HG03354 (cell line): ENCODE measurements at regions not wholly inside any gene's neighbourhood (a gene's known extent, or its start where the extent isn't known, plus 50 kb on each side); places are given as distances from the start of the nearest gene placed in this dataset.
"Not testable (repeated sequence)": the region's sequence is repeated elsewhere in the genome, so short reads cannot be mapped to it uniquely, and the experiment has no call there.

ENCODE experiments used
- ATAC-seq: cut with Tn5 transposase; IDR thresholded peaks from one replicate; pipeline ENCODE4 v1.9.1; 2021; ENCODE audit warnings: mild to moderate bottlenecking; ENCODE audit not compliant: unreplicated experiment, poor library complexity, severe bottlenecking

DNA sequence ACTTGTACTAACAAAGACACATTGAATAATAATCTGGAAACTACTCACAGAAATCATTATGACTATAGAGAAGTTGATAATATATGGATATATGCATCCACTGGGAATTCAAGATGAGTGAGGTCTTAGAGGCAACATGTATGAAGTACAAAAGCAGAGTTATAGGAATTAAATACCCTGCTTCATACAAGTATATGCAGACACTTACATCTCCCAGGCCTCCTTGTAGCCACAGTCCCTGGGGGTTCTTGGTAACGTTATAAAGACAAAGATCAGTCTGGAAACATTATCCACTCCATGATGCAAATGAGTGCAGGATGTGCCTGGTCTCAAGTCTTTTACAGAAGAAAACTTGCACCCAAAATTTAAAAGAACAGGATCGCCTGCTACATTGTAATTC, 92.4 kb upstream of the ANXA1 start:
- no peak for ATAC-seq

DNA sequence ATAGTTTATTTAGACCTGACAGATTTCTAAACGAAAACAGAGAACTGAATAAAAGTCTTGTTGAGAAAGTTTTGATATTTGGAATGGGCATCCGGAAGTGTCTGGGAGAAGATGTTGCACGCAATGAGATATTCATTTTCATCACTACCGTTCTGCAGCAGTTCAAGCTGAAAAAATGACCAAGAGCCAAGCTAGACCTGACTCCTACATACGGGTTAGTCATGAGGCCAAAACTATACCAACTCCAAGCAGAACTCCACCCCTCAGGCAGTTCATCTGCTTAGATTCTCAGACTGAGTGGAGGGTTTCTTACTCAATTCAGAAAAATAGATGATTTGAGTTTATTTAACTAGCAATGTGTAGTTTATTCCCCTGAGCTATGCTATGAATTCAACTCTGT, 95.4 kb upstream of the ANXA1 start:
- ATAC-seq, result no peak

DNA sequence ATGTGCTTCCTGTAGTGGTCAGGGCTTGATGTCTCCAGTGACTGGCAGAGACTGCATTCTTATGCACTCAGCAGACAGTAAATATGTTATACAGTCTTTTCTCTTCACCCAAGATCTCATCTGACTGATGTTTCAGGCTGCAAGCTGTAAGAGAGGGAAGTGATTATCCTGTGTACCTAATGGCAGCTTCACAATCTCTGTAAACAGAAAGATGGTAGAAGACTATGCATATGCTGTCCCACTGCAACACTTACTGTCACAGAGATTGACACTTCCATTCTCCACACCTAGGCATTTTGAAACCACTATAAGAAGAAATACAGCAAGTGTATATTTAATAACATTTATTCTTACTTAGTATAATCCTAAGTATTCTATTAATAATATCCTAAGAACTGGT, 97.6 kb upstream of the ANXA1 start:
- ATAC-seq, result no peak

DNA sequence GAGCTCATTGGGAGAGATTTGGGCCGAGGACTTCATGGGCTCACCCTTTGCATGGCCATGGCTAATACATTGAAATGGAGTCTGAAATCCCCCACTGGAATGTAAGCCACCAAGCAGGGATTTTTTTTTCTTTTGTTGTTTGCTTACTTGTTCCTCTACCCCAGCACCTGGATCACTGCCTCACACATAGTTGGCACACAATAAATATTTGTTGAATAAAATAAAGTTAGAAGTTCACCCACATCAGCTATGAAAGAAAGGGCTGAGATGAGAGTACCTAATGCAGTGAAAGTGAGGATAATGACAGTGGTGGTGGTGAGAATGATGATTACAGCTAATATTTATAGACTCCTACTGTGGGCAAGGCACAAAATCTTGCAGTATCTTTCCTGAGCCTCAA, 98.1 kb upstream of the ANXA1 start:
- no peak for ATAC-seq

DNA sequence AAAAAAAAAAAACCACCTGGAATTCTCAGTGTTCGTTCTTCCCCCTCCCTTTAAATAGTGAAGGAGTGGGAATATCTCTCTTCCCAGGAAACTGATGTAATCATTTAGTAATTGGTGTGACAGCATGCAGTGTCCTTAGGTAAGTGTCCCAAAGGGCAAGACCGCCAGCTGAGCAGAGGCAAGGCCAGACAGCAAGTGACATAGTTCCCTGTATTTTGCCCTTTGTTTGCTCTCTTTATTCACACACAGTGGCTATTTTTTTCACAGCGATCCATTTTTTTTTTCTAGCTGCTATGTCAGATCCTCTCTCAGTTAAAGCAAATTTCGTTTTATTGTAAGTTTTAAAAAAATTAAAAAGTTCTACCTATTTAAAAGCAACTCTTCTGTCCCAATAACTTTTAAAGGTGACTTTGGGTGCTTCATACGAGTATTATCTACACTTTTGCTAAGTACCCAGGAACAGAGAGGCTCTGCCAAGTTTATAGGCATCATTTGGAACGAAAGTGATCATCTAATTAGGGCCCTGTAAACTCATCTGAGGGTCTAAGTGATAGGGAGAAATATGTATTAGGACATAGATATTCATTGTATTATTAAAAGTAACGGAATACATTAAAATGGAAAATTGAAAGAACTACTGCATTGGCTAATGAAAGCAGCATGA, 98.2 kb upstream of the ALDH1A1 start:
- ATAC-seq, result no peak

DNA sequence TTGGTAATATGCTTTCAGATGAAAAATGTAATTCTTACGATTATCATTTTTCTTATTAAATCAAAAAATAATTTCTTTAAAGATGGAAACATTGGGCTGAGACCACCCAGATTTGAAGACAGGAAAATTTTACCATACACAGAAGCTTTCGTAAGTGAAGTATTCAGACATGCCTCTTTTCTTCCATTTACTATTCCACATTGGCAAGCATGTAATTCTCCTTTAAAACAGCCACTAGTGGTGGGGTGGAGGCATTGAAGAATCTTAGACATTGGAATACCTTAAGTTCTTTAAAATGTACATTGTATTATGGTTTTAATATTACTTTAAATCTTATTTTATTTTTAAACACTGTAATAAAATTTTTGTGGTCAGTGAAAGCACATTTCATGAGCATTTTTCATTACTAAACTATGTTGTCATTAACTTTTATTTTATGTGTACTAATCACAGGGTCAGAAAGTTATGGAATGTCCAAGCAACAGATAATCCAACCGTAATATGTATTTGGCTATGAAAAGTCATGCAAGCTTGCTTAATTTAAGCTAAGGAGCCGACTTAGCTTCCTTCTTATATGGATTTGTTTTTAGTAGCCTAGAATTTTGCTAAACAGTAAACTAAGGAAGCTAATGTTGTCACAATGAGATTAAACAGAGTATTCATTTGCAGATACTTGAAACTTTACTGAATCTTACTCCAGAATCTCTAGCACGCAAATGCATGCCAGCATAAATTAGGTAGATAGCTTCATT, 97.4 kb upstream of the ALDH1A1 start:
- no peak for ATAC-seq

DNA sequence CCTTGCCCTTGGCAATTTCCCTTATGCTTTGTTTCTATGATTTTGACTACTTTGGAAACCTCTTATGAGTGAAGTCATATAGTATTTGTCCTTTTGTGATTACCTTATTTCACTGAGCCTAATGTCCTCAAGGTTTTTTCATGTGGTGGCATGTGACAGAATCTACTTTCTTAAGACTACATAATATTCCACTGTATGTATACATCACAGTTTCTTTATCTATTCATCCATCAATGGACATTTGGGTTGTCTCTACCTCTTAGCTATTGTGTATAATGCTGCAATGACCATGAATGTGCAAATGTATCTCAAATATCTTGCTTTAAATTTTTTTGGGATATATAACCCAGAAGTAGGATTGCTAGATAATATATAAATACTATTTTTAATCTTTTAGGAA, 96.4 kb upstream of the ALDH1A1 start:
- ATAC-seq, result no peak

DNA sequence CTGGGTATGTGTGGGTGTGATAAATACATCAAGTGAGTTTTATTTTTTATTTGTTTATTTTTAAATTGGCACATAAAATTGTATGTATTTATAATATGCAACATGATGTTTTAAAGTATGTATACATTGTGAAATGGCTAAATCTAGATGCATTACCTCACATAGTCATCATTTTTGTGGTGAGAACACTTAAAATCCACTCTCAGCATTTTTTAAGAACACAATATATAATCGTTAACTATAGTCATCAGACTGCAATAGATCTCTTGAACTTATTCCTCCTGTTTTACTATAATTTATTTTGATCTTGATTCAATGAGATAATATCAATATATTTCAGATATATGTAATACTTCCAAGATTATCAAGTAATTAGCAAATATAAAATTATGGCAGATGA, 93.9 kb upstream of the ALDH1A1 start:
- no peak for ATAC-seq

DNA sequence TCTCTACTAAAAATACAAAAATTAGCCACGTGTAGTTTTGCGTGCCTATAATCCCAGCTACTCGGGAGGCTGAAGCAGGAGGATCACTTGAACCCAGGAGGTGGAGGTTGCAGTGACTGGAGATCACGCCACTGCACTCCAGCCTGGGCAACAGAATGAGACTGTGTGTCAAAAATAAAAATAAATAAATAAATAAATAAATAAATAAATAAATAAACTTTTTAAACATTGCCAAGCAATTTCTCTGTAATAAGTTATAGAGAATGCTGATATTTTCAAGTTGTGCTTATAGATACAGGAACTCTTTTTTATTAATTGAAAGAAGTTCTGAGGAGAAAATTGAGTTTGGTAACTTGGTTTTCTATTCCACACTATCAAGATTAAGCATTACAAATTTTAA, 91.9 kb upstream of the ALDH1A1 start:
- not testable (repeated sequence) for ATAC-seq

DNA sequence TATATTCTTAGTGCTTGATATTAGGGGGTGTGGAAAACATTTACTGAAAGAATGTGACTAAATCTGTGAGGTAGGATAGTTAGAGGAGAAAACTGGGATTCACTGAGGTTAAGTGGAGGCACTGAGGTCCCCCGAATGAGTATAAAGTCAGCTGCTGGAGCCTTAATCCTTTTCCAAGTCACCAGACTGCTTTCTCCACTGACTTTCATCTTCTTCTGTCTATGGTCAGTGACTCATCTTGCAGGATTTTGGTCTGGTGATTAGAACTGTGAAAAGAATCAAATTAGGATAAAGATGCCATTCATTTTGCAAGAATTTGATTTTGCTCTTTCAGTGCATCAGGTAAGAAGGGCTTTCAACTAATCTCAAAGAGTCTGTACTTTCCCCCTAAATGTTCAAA, 89.3 kb upstream of the ALDH1A1 start:
- ATAC-seq, result no peak

DNA sequence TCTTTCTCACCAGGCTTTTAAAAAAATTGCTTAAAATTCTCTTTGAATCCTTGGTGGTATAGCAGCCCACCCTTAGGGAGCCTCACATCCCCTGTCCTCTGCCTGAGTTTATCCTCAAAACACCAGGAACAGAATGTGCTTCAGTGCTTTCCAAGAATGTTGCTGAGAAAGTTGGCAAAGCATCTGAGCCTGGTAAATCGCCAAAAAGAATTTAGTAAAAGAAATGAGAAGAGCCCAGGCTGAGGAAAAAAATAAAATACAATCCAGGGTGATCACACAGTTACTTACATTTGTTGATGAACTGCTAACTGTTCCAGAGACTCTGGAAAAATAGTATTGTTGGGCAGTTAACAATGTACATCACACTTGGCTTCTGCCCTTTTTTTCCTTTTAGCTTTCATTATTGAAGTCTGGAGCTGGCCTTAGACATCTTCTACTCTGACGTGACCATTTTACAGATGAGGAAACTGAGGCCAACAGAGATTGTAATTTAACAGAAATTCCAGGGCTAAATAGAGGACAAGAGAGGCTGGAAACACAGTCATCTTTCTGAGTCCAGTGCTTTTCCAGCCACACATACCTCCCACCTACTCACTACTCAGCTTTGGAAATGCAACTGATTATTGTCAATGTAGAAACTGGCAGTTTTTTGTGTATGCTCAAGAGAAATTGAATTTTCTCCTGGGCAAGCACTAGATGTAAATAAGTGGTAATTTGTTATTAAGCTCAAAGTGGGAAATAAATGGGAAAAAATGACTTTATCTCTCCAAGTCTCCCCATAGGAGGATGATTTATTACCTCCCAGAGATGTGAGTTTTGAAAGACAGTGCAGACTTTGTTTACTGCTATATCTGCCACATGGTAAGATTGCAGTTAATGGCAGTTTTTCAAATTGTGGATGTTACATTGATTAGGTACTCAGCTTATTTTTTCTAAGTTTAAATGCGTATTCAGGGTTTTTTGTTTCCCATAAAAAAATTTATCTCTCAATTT, 86.7 kb upstream of the ALDH1A1 start:
- no peak for ATAC-seq

DNA sequence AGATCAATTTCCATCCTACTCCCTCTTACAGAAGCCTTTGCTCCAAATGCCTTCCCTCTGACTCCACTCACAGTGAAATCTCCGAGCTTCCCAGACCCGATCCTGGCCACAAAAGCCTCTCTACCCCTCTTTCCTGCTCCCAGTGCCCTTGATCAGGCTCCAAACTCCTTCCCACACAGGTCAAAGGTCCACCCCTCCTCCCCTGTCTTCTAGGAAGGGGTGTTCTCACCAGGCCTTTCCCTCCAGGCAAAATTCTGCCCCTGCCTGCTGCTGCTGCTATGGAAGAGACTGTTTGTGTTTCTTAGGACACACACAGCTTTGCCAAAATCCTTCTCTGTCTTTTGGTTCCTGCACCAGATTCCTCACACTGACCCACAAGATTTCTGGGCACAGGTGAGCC, 85.8 kb upstream of the ALDH1A1 start:
- no peak for ATAC-seq

DNA sequence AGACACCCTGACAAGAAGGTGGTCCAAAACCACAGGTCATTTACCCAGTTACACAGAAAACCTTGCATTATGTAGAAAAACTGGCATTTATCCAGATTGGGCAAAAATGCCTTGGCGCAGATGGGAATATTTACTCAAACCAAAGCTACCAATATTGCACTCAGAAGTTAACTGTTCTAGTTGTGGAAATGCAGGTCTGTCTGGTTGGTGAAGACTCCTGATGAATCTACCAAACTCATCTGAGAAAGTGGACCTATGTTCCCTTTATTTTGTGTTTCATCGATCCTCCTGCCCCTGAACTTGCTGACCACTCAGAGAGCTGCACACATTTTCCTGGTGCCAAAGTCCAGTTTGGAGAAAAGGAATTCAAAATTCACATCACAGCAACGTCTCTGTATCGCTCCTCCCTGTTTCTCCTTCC, 85.2 kb upstream of the ALDH1A1 start:
- ATAC-seq, result no peak

DNA sequence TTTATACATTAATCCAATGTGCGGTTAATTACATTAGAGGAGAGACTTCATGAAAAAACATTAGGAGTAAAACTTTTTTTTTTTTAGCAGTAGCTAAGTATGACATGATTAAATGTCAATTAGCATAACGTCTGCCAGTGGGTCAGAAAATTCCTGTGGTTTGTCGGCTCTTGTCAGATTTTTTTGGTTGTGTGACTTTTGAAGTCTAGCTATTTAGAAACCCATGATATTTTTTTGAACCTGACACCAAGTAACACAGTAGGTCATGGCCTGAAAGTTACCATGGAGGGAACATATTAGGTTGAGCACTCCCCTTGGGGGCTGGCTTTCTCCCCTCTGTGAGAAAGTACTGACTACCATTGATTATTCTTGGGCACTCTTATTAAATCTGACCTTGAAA, 84.8 kb upstream of the ALDH1A1 start:
- no peak for ATAC-seq

DNA sequence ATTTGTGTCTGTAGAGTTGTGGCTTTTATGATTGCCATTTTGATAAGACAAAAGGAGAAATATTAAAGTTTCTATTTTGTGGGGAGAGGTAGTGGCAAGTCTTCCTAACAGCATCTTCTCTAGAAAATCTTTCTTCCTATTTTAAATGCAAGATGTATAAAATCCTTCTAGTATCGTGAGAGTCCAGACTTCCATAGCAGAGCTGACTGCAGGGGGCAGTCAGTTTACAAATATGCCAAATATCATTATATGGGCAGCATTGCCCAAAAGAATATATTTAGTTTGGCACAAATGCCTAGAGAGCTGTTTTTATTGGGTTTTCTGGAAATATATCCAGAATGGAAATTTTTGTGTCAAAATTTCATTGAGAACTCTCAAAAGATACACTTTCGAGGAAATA, 82.1 kb upstream of the ALDH1A1 start:
- no peak for ATAC-seq

DNA sequence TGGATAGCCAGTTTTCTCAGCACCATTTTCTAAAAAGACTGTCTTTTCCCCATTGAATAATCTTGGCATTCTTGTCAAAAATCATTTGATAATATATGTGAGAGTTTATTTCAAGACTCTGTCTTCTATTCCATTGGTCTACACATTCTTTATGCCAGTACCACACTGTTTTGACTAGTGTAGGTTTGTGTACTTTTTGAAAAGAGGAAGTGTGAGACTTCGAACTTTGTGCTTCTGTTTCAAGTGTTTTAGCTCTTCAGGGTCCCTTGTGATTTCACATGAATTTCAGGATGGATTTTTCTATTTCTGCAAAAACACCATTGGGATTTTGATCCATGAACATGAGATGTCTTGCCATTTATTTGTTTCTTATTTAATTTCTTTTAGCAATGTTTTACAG, 78.5 kb upstream of the ALDH1A1 start:
- ATAC-seq, result no peak

DNA sequence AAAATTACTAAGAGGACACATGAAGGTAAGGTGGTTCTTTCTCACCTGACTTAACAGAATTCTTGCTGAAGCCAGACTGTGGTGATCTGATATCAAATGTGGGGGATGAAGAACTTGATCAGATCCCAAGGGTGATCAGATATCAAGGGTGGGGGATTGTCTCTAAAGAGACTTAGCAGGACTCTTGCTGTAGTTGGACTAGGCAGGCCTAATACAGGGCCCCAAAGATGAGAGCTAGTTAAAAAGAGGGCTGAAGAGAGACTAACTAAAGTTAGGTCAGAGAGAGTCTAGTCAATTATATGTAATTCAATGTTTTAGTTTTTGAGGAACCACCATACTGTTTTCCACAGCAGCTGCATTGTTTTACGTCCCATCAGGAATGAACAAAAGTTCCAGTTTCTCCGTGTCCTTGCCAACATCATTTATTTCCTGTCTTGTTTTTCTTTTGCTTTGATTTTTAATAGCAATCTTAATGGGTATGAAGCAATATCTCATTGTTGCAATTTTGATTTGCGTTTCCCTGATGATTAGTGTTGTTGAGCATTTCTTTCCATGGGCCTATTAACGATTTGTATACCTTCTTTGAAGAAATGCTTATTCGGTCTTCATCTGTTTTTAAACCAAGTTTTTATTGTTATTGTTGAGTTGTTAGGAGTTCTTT, 77.6 kb upstream of the ALDH1A1 start:
- ATAC-seq, result no peak

DNA sequence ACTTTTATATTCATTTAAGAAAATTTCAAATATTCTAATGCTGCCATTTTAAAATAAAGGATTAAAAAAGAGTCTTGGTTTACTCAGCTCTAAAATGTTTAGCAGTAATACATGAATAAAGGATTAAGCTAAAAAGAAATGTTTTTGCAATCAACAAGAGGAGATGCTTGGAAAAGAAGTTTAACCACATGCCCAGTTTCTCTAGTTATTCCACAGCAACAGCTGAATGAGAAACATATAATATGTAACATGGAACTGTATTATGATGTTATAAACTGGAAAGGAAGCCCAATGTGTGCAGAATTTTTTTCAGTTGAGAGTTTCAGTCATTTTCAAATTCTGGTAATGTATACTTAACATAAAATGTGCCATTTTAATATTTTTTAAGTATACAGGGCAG, 76.5 kb upstream of the ALDH1A1 start:
- no peak for ATAC-seq

DNA sequence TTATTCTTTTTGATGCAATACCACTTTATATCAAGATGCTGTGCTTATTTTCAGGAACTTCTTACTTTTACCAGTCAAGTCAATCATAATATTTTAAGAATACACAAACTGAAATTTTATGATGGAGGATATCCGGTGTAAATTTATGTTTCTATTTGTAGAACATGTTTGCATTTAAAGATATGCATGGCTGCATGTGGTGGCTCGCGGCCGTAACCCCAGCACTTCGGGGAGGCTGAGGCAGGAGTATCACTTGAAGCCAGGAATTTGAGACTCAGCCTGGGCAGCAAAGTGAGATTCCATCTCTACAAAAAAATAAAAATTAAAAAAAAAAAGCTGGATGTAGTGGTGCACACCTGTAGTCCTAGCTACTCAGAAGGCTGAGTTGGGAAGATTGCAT, 73.5 kb upstream of the ALDH1A1 start:
- no peak for ATAC-seq

DNA sequence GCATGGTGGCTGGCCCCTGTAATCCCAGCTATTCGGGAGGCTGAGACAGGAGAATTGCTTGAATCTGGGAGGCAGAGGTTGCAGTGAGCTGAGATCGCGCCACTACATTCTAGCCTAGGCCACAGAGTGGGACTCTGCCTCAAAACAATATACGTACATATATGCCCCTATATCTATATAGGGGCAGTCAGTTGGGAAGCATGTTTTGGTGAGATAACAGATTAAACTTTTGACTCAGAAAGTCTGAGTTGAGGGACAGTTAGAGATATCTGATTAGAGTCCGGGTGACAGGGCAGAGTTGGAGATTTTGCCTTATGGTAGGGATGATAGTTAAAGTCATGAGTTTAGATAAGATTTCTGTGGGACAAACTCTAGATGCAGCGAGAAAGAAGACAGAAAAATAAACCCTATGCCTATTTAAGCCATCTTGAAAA, 71.8 kb upstream of the ALDH1A1 start:
- no peak for ATAC-seq
